Transverse colon (tissue), 3 donors: ENCODE measurements at regions not wholly inside any gene's neighbourhood (a gene's known extent, or its start where the extent isn't known, plus 50 kb on each side); places are given as distances from the start of the nearest gene placed in this dataset.

ENCODE experiments used
- CTCF ChIP-seq, 5 experiments: fragments of 200-600 bp in 3 of 5; fragments of 450-650 bp in 2 of 5; sonication (generic) in 3 of 5; IDR thresholded peaks; 1 replicate in 2 of 5; 2 replicates in 3 of 5; pipeline ENCODE4 v1.5.1; 2016 to 2017; ENCODE audit warnings: antibody characterized with exemption in 5 of 5, inconsistent platforms in 3 of 5, mild to moderate bottlenecking in 2 of 5, moderate library complexity in 1 of 5
- POLR2A ChIP-seq: fragments of 450-650 bp; IDR thresholded peaks from one replicate; pipeline ENCODE4 v1.6.1; 2016; ENCODE audit warnings: antibody characterized with exemption, mild to moderate bottlenecking, moderate library complexity

GRCh38 chr12:43158126-43158525, 393.9 kb downstream of the ADAMTS20 start:
- TF ChIP-seq POLR2A (no peak), CTCF (IDR thresholded peaks at IDR 0.05) (no peak)
